ENCODE measurements at regions not wholly inside any gene's neighbourhood (a gene's known extent, or its start where the extent isn't known, plus 50 kb on each side); places are given as distances from the start of the nearest gene placed in this dataset.

GRCh38 chr14:78074561-78074960, 95.6 kb upstream of the NRXN3 start:
- DNase-seq, result no peak

GRCh38 chr14:78075033-78075432, 95.1 kb upstream of the NRXN3 start:
- no peak for DNase-seq

- no peak for DNase-seq
Observed at GRCh38 chr14:78075555-78076277, 94.5 kb upstream of the NRXN3 start.

GRCh38 chr14:78081245-78081644, 88.9 kb upstream of the NRXN3 start:
- DNase-seq, result no peak

- no peak for DNase-seq
Observed at GRCh38 chr14:78083837-78084236, 86.3 kb upstream of the NRXN3 start.

GRCh38 chr14:78086342-78086741, 83.8 kb upstream of the NRXN3 start:
- DNase-seq, result no peak

GRCh38 chr14:78088916-78089315, 81.3 kb upstream of the NRXN3 start:
- DNase-seq, result no peak

GRCh38 chr14:78090864-78091263, 79.3 kb upstream of the NRXN3 start:
- no peak for DNase-seq

GRCh38 chr14:78091361-78091760, 78.8 kb upstream of the NRXN3 start:
- no peak for DNase-seq

- no peak for DNase-seq
Observed at GRCh38 chr14:78092040-78092439, 78.1 kb upstream of the NRXN3 start.

- DNase-seq, result no peak
Observed at GRCh38 chr14:78103271-78103670, 66.9 kb upstream of the NRXN3 start.

- DNase-seq, result no peak
Observed at GRCh38 chr14:78104160-78104559, 66.0 kb upstream of the NRXN3 start.

- DNase-seq, result no peak
Observed at GRCh38 chr14:78104655-78105054, 65.5 kb upstream of the NRXN3 start.

- DNase-seq, result no peak
Observed at GRCh38 chr14:78106381-78106780, 63.8 kb upstream of the NRXN3 start.

GRCh38 chr14:78107166-78107565, 63.0 kb upstream of the NRXN3 start:
- no peak for DNase-seq

- DNase-seq, result no peak
Observed at GRCh38 chr14:78119440-78119839, 50.7 kb upstream of the NRXN3 start.

Data from NK-92 treated with Interleukin-12 subunit alpha and Interleukin-12 subunit beta, amount 100 ng/mL, for 24 hours (cell line).